HG02759 (cell line): ENCODE measurements at regions not wholly inside any gene's neighbourhood (a gene's known extent, or its start where the extent isn't known, plus 50 kb on each side); places are given as distances from the start of the nearest gene placed in this dataset.
A peak's percentile ranks its signal among the peaks of the same experiment; 100 is the strongest.
"Not testable (repeated sequence)": the region's sequence is repeated elsewhere in the genome, so short reads cannot be mapped to it uniquely, and the experiment has no call there.

Experiments
- ATAC-seq: cut with Tn5 transposase; IDR thresholded peaks from one replicate; pipeline ENCODE4 v1.9.1; 2021; ENCODE audit warnings: mild to moderate bottlenecking, moderate library complexity; ENCODE audit not compliant: unreplicated experiment

DNA sequence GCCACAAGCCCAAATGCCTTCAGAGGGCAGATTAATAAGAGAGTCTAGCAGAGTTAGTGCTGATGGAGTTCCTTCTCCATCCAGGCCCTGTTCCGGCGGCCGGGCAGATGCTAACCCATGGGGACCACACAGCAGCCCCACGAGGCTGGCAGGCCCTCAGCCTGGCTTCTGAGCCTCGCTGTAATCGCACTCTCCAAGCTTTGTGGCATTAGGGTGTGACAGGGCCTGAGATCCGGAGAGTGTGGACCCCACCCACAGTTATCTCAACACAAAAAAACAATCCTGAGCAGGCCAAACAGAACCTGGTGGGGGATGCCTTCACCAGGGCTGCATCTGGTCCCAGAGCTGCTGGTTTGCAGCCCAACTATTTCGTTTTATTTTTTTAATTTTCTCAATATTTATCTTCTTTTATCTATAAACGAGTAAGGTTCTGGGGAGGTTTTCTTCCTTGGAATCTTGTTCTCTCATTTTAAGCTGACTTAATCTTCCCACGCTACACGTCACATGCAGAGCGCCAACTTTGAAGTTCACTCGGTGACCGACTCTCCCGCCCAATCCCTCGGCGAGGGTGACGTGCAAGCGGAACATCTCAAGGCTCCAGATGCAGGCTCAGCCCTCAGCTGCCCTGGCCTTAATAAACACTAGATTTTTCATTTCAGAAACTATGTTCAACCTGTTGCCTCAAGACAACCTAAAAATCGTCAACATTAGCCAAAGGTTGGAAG lies 372.4 kb downstream of the BCL2L11 start:
- ATAC-seq, result not testable (repeated sequence)

DNA sequence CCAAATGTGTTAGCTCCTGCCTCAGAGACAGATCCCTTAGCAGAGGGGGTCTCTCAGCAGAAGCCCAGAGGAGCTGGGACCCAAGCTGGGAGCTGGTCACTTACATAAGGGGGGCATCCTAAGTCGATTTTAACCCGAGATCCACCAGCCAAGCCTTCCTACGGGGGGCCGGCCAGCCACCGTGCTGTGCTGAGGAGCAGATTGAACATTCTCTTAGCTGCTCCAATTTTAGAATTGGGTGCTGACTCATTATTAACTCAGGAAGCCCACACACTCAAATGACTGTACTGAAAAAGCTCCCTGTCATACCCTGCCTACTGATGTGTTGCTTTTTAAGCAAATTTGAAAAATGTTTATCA lies 373.0 kb downstream of the BCL2L11 start:
- ATAC-seq, result peak; percentile 88

DNA sequence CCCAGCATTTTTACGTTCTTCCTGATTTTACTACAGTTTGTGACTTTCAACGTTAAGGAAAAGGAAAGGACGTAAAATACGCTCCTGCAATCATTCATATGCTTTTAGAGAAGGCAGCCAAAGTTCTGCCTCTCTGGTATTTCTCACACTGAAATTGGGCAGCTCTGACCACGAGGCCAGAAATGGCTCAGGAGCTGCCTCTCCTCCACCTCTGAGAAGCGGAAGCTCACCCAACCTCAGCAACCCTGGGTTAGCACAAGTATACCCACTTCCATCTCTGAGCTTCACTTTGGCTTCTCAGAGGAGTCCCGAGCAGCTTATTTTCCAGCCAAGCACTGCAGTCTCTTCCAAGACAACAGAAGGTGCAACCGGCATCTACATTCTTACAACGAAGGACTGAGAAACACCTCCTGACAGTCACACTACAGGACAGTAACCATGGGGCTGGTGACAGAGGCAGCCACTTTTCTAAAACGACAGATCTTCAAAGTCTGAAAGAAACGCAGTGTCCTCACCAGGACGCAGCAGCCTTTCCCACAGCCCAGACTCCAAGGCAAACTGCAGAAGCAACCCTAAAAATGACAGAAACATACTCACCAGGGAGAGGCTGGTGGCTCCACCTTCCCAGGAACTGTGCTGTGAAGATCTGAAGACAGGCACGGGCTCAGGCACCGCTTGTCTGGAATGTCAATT lies 373.7 kb downstream of the BCL2L11 start:
- ATAC-seq, result peak; percentile 29

DNA sequence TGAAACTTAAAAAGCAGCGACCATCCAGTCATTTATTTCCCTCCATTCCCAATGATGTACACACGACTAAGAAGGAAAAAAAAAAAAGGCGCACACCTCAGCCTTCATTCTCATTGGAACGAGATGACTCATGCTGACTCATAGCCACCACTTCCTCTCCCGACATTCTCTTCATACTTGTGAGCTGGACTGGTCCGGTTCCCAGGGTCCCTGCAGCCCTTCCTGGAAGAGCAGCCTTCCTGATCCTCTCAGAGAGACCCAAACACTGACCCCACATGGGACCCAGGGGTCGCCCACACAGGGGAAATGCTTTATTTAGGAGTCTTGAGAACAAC lies 374.2 kb downstream of the BCL2L11 start:
- peak; percentile 57 for ATAC-seq

DNA sequence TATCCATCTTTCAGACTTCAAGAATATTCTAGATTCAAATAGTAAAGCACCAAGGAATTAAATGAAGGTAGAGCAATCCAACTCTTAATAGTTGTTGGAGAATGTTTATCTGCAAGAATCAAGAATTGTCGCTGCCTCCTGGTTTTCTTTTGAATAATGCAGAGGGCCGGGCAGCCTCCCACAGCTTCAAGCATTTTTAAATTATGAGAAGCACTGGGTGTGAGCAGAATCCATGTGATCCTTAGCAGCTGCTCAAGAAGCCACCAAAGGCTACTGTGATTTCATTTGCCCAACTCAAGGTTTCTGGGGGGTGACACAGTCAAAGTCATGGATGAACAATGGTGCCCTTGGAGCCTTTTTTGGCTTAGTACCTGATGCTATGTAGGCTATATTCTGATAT lies 374.9 kb downstream of the BCL2L11 start:
- ATAC-seq, result not testable (repeated sequence)

DNA sequence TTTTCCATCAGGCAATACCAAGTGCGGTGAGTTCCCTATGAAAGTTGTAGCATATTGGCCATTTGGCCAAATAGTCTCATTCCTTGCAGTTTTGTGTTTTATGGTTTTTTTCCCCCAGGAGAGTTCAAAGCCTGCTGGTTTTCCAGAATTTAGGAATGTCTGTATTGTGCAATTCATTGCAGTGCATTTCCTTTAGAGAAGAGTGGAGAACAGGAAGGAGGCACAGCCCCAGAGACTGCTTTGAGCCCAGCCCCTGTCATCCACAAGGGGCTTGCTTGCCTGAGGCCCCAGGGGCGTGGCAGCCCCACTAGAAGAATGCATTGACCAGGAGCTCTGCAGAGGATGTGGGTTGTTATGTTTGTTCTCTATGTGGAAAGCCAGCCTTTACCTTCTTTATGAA lies 375.5 kb downstream of the BCL2L11 start:
- ATAC-seq, result not testable (repeated sequence)

DNA sequence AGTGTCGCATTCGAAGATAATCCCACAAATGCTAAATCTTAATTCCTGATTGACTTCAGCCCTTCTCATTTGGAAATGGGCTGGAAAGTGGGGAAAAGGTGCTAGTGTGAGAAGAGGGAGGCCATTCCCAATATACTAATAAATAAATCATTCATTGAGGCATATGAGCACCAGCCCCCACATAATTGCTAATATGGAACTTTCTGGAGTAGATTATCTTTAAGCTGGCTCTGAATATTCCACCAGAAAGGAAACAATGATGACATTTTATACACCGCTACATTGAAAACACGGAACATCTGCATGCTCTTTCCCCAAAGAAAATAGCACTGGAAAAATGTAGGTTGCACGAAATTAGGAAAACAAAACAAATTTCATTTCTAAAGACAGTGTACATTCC lies 376.1 kb downstream of the BCL2L11 start:
- not testable (repeated sequence) for ATAC-seq

DNA sequence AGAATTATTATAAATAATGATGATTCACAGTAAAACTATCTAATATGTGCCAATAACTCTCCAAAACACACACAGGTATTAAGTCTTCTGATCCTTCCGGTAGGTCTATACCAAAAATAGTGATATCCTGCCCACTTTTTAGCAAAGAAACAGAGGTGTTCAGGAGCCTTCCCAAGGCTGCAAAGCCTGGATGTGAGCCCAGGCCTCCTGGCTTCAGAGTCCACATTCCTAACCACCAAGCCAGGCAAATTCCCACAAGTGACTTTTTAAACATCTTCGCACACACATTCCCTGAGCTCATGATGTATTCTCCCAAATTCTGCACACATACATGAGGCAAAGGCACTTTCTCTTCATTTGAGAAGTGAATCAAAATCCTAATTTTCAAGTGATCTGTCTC lies 376.6 kb downstream of the BCL2L11 start:
- not testable (repeated sequence) for ATAC-seq

DNA sequence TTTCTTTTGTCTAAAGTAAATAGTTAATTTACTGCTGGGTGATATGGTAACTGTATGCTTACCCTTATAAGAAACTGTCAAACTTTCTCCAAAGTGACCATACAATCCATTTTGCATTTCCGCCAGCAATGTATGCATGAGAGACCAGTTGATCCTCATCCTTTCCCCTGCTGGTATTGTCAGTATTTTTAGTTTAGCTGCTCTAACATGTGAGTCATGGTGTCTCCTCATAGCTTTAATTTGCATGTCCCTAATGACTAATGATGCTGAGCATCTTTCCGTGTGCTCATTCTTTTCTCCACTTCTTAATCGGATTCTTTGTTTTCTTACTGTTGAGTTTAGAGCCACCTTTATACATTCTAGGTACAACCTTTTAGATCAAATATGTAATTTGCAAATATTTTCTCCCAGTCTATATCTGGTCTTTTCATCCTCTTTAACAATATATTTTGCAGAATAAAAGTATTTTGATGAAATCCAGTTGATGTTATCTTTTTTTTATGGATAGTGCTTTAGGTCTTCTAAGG lies 379.9 kb downstream of the BCL2L11 start:
- peak; percentile 65 for ATAC-seq

DNA sequence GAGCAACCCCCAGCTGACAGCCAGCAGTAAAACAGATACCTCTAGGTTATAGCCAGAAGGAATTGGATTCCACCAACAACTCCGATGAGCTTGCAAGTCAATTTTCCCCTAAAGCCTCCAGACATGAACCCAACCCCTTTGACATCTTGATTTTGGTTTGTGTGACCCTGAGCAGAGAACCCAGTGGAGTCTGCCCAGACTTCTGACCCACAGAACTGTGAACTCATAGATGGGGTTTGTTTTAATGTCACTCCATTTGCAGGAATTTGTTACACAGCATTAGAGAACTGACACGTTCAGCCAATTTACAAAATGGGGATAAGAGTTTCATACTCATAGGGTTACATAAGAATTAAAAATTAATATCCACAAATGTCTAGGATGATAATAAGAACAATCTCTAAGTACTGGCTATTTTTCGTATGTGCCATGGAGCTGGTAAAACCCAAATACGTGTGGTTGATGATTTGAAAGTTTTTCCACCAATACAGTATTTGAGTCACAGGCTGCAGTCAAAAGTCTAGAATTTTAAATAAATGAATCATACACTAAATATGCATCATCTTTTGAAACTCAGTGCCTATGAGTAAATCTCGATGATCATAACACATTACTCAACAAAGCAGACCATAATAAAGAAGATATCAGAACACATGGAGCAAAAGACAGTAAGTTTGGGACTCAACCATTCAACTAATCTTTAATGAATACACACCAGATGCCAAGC lies 380.0 kb downstream of the ANAPC1 start:
- ATAC-seq, result not testable (repeated sequence)

DNA sequence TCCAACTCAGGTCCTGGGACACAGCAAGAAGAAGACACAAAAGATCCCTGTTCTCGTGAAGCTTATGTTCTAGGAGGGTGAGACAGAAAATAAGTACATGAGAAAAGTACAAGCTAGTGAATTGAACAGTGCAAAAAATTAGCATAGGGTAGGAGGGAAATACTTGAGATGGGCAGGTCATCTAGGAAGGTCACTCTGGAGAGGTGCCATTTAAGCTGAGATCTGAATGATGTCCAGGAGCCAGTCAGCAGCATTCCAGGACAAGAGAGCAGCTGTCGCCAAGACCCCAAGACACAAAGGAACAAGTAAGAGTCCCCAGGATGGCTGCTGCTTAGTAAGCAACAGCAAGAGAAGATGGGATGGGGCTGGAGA lies 379.4 kb downstream of the ANAPC1 start:
- not testable (repeated sequence) for ATAC-seq

DNA sequence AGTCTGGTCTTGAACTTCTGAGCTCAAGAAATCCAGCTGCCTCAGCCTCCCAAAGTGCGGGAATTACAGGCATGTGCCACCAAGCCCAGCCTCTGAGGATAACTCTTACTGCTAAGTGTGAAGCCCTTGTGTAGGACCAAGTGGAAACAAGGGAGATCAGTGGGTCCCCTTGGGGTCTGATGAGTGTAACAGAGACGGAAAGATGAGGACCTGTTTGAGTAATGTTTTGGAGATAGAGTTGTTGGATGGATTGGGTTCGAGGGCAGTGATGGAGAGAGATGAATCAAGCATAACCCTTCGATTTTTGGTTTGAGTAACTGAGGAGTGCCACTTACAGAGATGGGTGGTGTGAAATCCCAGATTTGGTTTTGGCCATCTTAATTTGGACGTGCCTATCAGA lies 378.7 kb downstream of the ANAPC1 start:
- not testable (repeated sequence) for ATAC-seq

DNA sequence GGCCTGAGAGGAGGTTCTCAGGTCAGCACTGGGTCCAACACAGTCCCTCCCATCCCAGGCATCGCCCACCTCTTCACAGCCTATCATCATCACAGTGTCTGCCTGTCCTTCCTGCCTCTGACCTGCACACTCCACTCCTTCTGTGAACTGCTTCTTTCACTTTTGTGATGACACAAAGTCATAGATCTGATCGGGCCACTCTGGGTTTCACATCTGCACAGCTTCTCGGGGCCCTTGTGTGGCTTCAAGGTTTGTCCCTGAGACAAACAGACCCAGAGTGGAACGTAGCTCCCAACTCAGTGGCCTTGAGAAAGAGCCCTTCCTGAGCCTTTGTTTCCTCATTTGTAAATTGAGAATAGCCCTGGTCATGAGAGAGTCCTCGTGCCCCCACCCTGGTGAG lies 377.1 kb downstream of the ANAPC1 start:
- peak; percentile 97 for ATAC-seq

DNA sequence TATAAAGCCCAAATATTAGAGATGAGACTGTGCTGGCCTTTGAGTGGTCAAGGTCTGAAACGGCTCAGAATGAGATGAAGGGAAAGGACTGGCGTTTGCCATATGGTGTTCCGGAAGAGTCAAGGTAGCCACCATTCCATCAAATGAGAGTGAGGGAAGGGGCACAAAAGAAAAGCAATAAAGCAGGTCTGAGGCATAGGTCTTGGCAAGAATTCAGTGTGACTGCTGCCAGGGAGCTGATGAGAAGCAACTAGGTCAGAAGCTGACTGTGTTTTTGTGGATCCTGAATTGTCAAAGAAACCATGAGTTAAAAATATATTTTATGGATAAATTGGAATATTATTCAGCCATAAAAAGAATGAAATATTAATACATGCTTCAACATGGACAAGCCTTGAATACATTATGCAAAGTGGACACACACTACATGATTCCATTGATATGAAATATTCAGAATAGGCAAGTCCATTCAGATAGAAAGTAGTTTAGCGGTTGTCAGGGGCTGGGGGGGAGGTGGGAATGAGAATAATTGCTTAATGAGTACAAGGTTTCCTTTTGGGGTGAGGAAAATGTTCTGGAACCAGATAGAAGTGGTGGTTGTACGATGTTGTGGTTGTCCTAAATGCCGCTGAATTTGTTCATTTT lies 374.6 kb downstream of the ANAPC1 start:
- ATAC-seq, result not testable (repeated sequence)

DNA sequence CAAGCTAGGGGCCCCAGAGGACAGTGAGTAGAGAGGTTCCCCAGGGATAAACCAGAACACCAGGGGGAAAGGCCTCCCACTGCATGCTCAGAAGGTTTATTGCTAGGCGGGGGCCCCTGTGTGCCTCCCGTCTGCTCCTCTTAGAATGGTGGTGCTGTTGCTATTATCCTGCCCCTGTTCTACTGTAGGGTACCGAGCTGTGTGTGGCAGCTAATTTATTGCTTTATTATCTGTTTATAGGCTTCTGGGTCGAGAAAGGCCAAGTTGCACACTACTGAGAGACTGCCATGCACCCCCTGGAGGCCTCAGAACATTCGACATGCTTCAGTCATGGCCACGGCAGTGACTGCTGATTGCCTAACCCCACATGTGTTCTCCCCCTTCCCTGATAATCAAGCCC lies 373.6 kb downstream of the ANAPC1 start:
- not testable (repeated sequence) for ATAC-seq

DNA sequence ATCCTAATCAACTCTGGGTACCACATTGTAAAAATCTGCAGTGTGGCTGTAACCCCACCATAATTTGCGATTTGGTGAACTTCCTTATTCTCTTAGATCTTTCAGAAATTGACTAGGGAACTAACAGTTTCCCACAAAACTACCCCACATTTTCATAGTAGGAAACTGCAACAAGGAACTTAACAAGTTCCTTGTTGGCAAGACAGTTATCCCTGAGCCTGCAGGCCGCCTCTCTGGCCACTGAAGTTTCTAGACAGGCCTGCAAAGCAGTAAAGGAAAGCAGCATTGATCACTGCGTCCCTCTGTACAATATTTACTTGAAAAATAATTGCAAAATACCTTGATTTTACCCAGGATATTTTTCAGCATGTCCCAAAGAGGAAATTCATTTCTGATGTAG lies 372.9 kb downstream of the ANAPC1 start:
- not testable (repeated sequence) for ATAC-seq

DNA sequence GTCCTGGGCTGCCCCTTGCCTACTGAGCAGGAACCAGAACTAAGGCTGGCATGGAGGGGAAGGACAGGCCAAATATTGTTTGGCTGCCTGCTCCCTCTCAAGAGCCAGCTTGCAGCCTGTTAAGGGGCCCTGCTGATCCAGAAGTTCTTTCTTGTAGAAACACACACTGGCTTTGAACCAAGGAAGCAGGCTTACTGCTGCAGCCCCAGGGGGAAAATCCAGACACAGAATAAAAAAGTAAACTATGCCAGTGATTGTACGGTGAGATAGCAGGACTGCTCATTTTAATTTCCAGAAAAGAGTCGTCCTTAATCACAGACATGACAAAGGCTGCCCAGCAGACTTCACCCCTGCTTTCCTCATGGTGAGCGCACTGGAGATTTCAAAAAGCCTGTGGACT lies 371.6 kb downstream of the ANAPC1 start:
- not testable (repeated sequence) for ATAC-seq

DNA sequence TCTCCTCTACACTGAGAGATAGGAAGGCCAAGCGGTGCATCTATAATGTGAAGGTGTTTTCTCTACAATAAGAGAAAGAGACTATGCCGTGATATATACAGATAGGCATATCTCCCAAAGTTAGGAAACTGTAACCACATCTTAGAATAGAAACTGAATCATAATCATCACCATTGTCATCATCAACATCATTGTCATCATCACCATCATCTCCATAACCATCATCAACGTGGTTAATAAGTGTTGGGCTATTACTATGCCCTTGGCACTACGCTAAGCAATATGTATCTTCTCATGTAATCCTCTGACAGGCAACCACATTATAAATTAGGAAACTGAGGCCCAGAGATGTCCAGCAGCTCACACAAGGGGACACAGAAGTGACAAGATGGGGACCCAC lies 369.9 kb downstream of the ANAPC1 start:
- ATAC-seq, result not testable (repeated sequence)

DNA sequence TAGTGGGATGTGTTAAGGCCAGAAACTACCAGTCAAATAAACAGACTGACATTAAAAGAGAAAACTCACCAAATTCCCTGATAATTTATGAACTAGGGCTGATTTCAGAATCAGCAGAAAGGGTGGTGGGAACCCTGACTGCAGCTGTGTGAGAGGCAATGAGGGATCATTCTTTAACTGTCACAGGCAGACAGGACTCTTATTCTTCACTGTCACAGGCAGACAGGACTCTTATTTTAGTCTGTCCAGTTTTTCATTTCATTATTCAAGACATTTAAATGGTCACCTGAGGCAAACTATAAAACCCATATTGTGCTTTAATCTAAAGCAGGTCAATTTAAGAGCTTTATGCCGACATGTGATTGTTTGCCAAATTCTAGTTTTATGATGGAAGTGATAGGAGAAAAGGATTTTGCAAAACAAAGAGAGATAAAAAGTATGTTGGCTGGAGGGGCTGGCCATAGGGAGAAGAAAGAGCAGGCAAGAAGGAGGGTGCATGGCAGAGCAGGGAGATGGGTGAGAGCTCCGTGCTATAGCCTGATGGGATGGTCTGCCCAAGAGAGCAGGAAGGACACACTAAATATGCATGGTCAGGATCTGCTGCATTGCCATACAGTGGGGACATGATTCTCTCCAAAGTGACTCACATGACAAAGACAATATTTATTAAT lies 366.8 kb downstream of the ANAPC1 start:
- not testable (repeated sequence) for ATAC-seq

DNA sequence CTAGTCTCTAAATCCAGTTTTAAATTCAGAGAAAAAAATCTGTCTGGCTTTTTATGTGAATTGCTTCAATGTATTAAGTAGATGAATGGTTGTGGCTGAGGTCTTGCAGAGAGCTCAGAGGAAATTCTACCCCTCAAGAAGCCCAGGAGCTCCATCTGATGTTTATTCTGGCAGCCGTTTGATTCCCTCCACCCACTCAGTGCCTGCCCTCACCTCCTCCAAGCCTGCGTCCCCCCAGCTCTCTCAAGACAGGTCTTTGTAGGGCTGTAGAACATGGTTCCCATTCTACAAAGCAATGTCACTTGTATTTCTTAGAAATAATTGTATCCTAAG lies 366.3 kb downstream of the ANAPC1 start:
- not testable (repeated sequence) for ATAC-seq

DNA sequence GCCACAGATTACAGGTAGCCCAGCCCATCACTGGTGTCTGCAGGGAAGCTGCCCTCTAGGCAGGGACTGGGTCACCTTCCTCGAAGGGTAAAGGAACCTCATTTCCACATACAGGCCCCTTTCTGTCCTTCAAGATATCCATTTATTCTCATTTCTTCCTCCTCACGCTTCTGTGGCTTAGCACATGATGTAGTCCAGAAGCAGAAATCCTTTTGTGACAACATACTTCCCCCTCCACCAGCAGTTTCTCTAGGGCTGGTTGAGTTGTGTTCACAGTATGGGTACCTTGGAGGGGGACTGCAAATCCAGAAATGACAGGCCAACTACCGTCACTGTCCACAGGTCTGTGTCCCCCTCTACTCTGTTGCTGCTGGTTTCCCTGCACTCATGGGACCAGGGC lies 364.9 kb downstream of the ANAPC1 start:
- no peak for ATAC-seq
